ENCODE measurements at regions not wholly inside any gene's neighbourhood (a gene's known extent, or its start where the extent isn't known, plus 50 kb on each side); places are given as distances from the start of the nearest gene placed in this dataset.

- H3K4me3 ChIP-seq = no peak overlapping the region
- H3K36me3 ChIP-seq = no peaks in the 10 kb centered on the region
- DNase-seq = no peak
- no peak overlapping the region for H3K27ac ChIP-seq
- no peak for TF ChIP-seq POLR2AphosphoS5 (IDR thresholded peaks at IDR 0.05)
- TF ChIP-seq CTCF (IDR thresholded peaks at IDR 0.05) = no peak
- TF ChIP-seq EP300 (IDR thresholded peaks at IDR 0.05; ENCODE audit: low read depth) = no peak
- TF ChIP-seq POLR2A (IDR thresholded peaks at IDR 0.05) = no peak
- H3K27me3 ChIP-seq = no peaks in the 10 kb centered on the region
- intact Hi-C loops (cut with DNase I; ENCODE audit: low total_unique reads) (no loop called here), in situ Hi-C loops (cut with MboI; ENCODE audit: low pct_ligation_motif_present in 1 of 4, low pct_unique_long_range_greater_than_20kb in 1 of 4, low sequenced_read_pairs in 3 of 4) (no loop called here)
- no peaks in the 10 kb centered on the region for H3K9me3 ChIP-seq
- no peaks in the 10 kb centered on the region for H3K4me1 ChIP-seq
Observed at GRCh38 chr16:7216719-7217118, 115.9 kb upstream of the RBFOX1 start.

DNA sequence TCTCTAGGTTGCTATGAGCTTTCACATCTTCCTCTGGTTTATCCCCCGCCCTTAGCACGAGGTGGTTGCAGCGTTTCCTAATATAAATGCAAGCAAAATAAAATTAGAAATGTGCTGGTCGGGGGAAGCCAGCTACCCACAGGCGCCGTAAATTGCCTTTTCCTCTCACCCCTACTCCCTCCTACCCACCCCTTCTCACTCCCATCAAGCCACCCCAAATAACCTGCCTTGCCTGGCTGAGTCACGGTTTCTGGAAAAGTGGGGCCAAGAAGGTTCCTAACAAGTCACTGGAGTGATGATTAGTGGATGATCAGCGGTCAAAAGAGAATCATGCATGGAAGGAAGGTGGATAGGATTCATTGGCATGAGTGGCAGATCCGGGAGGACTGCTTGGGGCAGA lies 120.9 kb upstream of the RBFOX1 start:
- TF ChIP-seq EP300 (IDR thresholded peaks at IDR 0.05; ENCODE audit: low read depth) (no peak), POLR2AphosphoS5 (IDR thresholded peaks at IDR 0.05) (no peak), CTCF (IDR thresholded peaks at IDR 0.05) (no peak), POLR2A (IDR thresholded peaks at IDR 0.05) (no peak)
- no peaks in the 10 kb centered on the region for H3K9me3 ChIP-seq
- in situ Hi-C loops (cut with MboI; ENCODE audit: low pct_ligation_motif_present in 1 of 4, low pct_unique_long_range_greater_than_20kb in 1 of 4, low sequenced_read_pairs in 3 of 4) (no loop called here), intact Hi-C loops (cut with DNase I; ENCODE audit: low total_unique reads) (no loop called here)
- H3K4me3 ChIP-seq = no peak overlapping the region
- no peaks in the 10 kb centered on the region for H3K4me1 ChIP-seq
- H3K27ac ChIP-seq = no peak overlapping the region
- no peaks in the 10 kb centered on the region for H3K36me3 ChIP-seq
- H3K27me3 ChIP-seq = no peaks in the 10 kb centered on the region
- no peak for DNase-seq
- 62 to 75% methylated on average over 9 of the region's 9 CpGs for WGBS, 2 donors (ENCODE audit: low coverage in 1 of 2)

DNA sequence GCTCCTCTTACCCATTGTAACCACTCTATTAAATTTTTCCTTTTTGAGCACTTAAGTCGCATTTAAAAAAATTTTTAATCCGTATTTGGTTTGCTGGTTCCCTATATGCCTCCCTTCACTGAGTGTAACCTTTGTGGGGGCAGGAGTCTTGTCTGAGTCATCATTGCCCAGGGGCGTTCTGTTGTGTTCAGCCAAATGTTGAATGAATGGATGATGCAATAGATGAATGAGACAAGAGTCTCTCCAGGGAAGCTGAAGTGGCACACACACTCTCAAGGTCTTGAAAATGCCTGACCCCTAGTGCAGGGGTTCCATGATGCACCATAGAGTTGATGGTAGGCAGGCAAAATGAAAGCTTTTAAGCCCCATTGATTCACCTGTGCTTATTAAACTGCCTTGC lies 123.0 kb upstream of the RBFOX1 start:
- in situ Hi-C loops (cut with MboI; ENCODE audit: low pct_ligation_motif_present in 1 of 4, low pct_unique_long_range_greater_than_20kb in 1 of 4, low sequenced_read_pairs in 3 of 4) = no loop called here

GRCh38 chr16:7206469-7206868 lies 126.2 kb upstream of the RBFOX1 start:
- Histone ChIP-seq H3K27ac (no peak overlapping the region), H3K4me1 (no peaks in the 10 kb centered on the region), H3K4me3 (no peak overlapping the region), H3K9me3 (no peaks in the 10 kb centered on the region), H3K27me3 (no peaks in the 10 kb centered on the region), H3K36me3 (no peaks in the 10 kb centered on the region)
- TF ChIP-seq POLR2A (IDR thresholded peaks at IDR 0.05) (no peak), CTCF (IDR thresholded peaks at IDR 0.05) (no peak), EP300 (IDR thresholded peaks at IDR 0.05; ENCODE audit: low read depth) (no peak)
- intact Hi-C loops (cut with DNase I; ENCODE audit: low total_unique reads) (no loop called here), in situ Hi-C loops (cut with MboI; ENCODE audit: low pct_ligation_motif_present in 1 of 4, low pct_unique_long_range_greater_than_20kb in 1 of 4, low sequenced_read_pairs in 3 of 4) (no loop called here)
- DNase-seq = no peak
- 41 to 44% methylated on average over 4 of the region's 4 CpGs for WGBS, 2 donors (ENCODE audit: low coverage in 1 of 2)

More for the DNA sequence above, 123.0 kb upstream of the RBFOX1 start:
- WGBS, 2 donors (ENCODE audit: low coverage in 1 of 2) = 89 to 100% methylated on average over 2 to 3 of the region's 3 CpGs
- Histone ChIP-seq H3K27ac (no peak overlapping the region), H3K4me1 (no peaks in the 10 kb centered on the region), H3K9me3 (no peaks in the 10 kb centered on the region), H3K4me3 (no peak overlapping the region), H3K27me3 (no peaks in the 10 kb centered on the region), H3K36me3 (no peaks in the 10 kb centered on the region)
- no peak for DNase-seq
- TF ChIP-seq POLR2A (IDR thresholded peaks at IDR 0.05) (no peak), EP300 (IDR thresholded peaks at IDR 0.05; ENCODE audit: low read depth) (no peak), CTCF (IDR thresholded peaks at IDR 0.05) (no peak), POLR2AphosphoS5 (IDR thresholded peaks at IDR 0.05) (no peak)
- intact Hi-C loops (cut with DNase I; ENCODE audit: low total_unique reads) = no loop called here

Data from transverse colon (tissue), 4 donors.